Liver (tissue), 8 donors: ENCODE measurements at regions not wholly inside any gene's neighbourhood (a gene's known extent, or its start where the extent isn't known, plus 50 kb on each side); places are given as distances from the start of the nearest gene placed in this dataset.

Experiments
- DNase-seq: peaks from one replicate; pipeline ENCODE4 v3.0.0-alpha.2; 2017; ENCODE audit warnings: low spot score
- H3K27ac ChIP-seq, 2 donors: one replicate each; pipeline ENCODE4 v1.7.0; 2013; ENCODE audit warnings: inconsistent platforms in 2 of 2, low read length in 2 of 2, control low read depth in 1 of 2, low read depth in 1 of 2, mild to moderate bottlenecking in 1 of 2
- H3K27me3 ChIP-seq, 4 donors: one replicate each; pipeline versions ENCODE4 v1.6.1 to v1.7.0; 2013; ENCODE audit warnings: low read length in 3 of 4, inconsistent platforms in 1 of 4, mild to moderate bottlenecking in 1 of 4, moderate library complexity in 1 of 4; ENCODE audit not compliant: control insufficient read depth in 4 of 4, insufficient read depth in 4 of 4
- H3K36me3 ChIP-seq, 4 donors: one replicate each; pipeline versions ENCODE4 v1.6.1 to v1.7.0; 2013; ENCODE audit warnings: low read length in 3 of 4, mild to moderate bottlenecking in 3 of 4, low read depth in 1 of 4, moderate library complexity in 1 of 4; ENCODE audit not compliant: control insufficient read depth in 4 of 4, insufficient read depth in 3 of 4
- H3K4me1 ChIP-seq, 4 donors: one replicate each; pipeline versions ENCODE4 v1.6.1 to v1.7.0; 2013; ENCODE audit warnings: low read length in 3 of 4, mild to moderate bottlenecking in 3 of 4, moderate library complexity in 1 of 4; ENCODE audit not compliant: control insufficient read depth in 4 of 4, insufficient read depth in 4 of 4
- H3K4me3 ChIP-seq, 3 donors: one replicate each; pipeline versions ENCODE4 v1.6.1 to v1.7.0; 2013; ENCODE audit warnings: low read length in 3 of 3, control low read depth in 1 of 3, low read depth in 1 of 3, mild to moderate bottlenecking in 1 of 3
- H3K9ac ChIP-seq, 2 donors: one replicate each; pipeline ENCODE4 v1.7.0; 2013; ENCODE audit warnings: low read length in 2 of 2, mild to moderate bottlenecking in 2 of 2, moderate library complexity in 2 of 2, control low read depth in 1 of 2, low read depth in 1 of 2
- H3K9me3 ChIP-seq, 4 donors: one replicate each; pipeline versions ENCODE4 v1.6.1 to v1.7.0; 2013; ENCODE audit warnings: low read length in 3 of 4; ENCODE audit not compliant: control insufficient read depth in 4 of 4
- EGR1 ChIP-seq, 2 donors: IDR thresholded peaks; 2 replicates each; pipeline ENCODE4 v1.6.1; 2016 to 2018; ENCODE audit warnings: antibody characterized with exemption in 2 of 2, low read depth in 2 of 2
- FOXA1 ChIP-seq: IDR thresholded peaks from 2 replicates; pipeline ENCODE4 v1.6.1; 2016; ENCODE audit warnings: antibody characterized with exemption
- FOXA2 ChIP-seq: IDR thresholded peaks from 2 replicates; pipeline ENCODE4 v1.6.1; 2016; ENCODE audit warnings: antibody characterized with exemption
- GABPA ChIP-seq, 2 donors: IDR thresholded peaks in 1 of 2; conservative IDR thresholded peaks in 1 of 2; 2 replicates each; pipeline ENCODE4 v1.6.1; 2016; ENCODE audit warnings: antibody characterized with exemption in 2 of 2, mild to moderate bottlenecking in 1 of 2, moderate library complexity in 1 of 2
- HNF4A ChIP-seq, 2 donors: conservative IDR thresholded peaks; 2 replicates each; pipeline ENCODE4 v1.6.1; 2016; ENCODE audit warnings: antibody characterized with exemption in 2 of 2, mild to moderate bottlenecking in 2 of 2
- HNF4G ChIP-seq: IDR thresholded peaks from 2 replicates; pipeline ENCODE4 v1.6.1; 2016; ENCODE audit warnings: antibody characterized with exemption
- JUND ChIP-seq, 2 donors: IDR thresholded peaks; 2 replicates each; pipeline ENCODE4 v1.6.1; 2016; ENCODE audit warnings: antibody characterized with exemption in 2 of 2
- NR2F2 ChIP-seq: IDR thresholded peaks from 2 replicates; pipeline ENCODE4 v1.6.1; 2016; ENCODE audit warnings: antibody characterized with exemption
- RAD21 ChIP-seq, 2 donors: IDR thresholded peaks; 2 replicates each; pipeline ENCODE4 v1.6.1; 2016; ENCODE audit warnings: antibody characterized with exemption in 2 of 2, mild to moderate bottlenecking in 2 of 2
- RXRA ChIP-seq, 2 donors: IDR thresholded peaks; 2 replicates each; pipeline ENCODE4 v1.6.1; 2017 to 2018; ENCODE audit warnings: antibody characterized with exemption in 2 of 2, mild to moderate bottlenecking in 1 of 2
- SP1 ChIP-seq: IDR thresholded peaks from 2 replicates; pipeline ENCODE4 v1.6.1; 2018; ENCODE audit warnings: antibody characterized with exemption, mild to moderate bottlenecking
- TAF1 ChIP-seq: conservative IDR thresholded peaks from 2 replicates; pipeline ENCODE4 v1.6.1; 2016; ENCODE audit warnings: antibody characterized with exemption, mild to moderate bottlenecking
- YY1 ChIP-seq: IDR thresholded peaks from 2 replicates; pipeline ENCODE4 v1.6.1; 2016; ENCODE audit warnings: antibody characterized with exemption, mild to moderate bottlenecking
- WGBS: extraction: QIAGEN DNeasy Blood & Tissue Kit; methylation state at CpG from one replicate; pipeline ENCODE4 v1.1.7; 2013; 5-methylcytosine and 5-hydroxymethylcytosine counted together
- TF ChIP-seq, protein P1 (sequence below): fragments of 150-350 bp; IDR thresholded peaks from 2 replicates; pipeline ENCODE4 v1.5.1; 2017; ENCODE audit warnings: improper control_type of control experiment, low read depth, low read length; ENCODE audit not compliant: missing input control
- TF ChIP-seq, protein P2 (sequence below): IDR thresholded peaks from 2 replicates; pipeline ENCODE4 v1.6.1; 2016; ENCODE audit warnings: antibody characterized with exemption
- TF ChIP-seq, protein P3 (sequence below): IDR thresholded peaks from 2 replicates; pipeline ENCODE4 v1.6.1; 2016; ENCODE audit warnings: antibody characterized with exemption, mild to moderate bottlenecking
- TF ChIP-seq, protein P4 (sequence below): IDR thresholded peaks from 2 replicates; pipeline ENCODE4 v1.6.1; 2016; ENCODE audit warnings: antibody characterized with exemption
- TF ChIP-seq, protein P5 (sequence below): IDR thresholded peaks from 2 replicates; pipeline ENCODE4 v1.6.1; 2016; ENCODE audit warnings: antibody characterized with exemption
- donor health status: healthy.
- donor health status: healthy.
- donor health status: healthy.
- donor health status: healthy.
- donor health status: healthy.

DNA sequence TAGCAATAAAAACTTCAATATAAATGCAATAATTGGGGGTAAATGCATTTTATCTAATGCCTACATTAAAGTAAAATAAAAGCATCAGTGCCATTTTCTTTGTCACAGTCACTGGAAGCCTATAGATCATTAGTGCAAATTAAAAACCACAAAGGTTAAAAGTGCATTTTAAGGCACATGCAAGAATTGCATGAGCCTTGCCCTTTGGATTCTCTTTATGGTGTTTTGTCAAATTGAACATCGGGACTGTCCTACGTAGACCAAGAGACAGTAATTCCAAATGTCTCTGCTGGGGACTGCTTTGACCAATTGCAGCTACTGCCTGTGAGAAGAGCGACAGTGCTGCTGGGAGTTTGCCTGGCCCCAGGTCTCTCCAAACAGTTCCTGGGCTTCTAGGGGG is 130.3 kb upstream of the SATB2 start:
- DNase-seq: no peak
- peaks cover 0 to 1% (median 0%) of the 10 kb centered on the region in 4 donors for H3K4me1 ChIP-seq
- no peaks in the 10 kb centered on the region for H3K36me3 ChIP-seq
- H3K4me3 ChIP-seq: no peak overlapping the region
- no peaks in the 10 kb centered on the region for H3K9me3 ChIP-seq
- H3K27me3 ChIP-seq: no peaks in the 10 kb centered on the region
- TF ChIP-seq JUND (IDR thresholded peaks at IDR 0.05) (no peak), HNF4G (no peak), RXRA (IDR thresholded peaks at IDR 0.05) (no peak), YY1 (no peak), TAF1 (no peak)
- TF ChIP-seq, protein P1, sequence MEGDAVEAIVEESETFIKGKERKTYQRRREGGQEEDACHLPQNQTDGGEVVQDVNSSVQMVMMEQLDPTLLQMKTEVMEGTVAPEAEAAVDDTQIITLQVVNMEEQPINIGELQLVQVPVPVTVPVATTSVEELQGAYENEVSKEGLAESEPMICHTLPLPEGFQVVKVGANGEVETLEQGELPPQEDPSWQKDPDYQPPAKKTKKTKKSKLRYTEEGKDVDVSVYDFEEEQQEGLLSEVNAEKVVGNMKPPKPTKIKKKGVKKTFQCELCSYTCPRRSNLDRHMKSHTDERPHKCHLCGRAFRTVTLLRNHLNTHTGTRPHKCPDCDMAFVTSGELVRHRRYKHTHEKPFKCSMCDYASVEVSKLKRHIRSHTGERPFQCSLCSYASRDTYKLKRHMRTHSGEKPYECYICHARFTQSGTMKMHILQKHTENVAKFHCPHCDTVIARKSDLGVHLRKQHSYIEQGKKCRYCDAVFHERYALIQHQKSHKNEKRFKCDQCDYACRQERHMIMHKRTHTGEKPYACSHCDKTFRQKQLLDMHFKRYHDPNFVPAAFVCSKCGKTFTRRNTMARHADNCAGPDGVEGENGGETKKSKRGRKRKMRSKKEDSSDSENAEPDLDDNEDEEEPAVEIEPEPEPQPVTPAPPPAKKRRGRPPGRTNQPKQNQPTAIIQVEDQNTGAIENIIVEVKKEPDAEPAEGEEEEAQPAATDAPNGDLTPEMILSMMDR: no peak
- TF ChIP-seq, protein P2, sequence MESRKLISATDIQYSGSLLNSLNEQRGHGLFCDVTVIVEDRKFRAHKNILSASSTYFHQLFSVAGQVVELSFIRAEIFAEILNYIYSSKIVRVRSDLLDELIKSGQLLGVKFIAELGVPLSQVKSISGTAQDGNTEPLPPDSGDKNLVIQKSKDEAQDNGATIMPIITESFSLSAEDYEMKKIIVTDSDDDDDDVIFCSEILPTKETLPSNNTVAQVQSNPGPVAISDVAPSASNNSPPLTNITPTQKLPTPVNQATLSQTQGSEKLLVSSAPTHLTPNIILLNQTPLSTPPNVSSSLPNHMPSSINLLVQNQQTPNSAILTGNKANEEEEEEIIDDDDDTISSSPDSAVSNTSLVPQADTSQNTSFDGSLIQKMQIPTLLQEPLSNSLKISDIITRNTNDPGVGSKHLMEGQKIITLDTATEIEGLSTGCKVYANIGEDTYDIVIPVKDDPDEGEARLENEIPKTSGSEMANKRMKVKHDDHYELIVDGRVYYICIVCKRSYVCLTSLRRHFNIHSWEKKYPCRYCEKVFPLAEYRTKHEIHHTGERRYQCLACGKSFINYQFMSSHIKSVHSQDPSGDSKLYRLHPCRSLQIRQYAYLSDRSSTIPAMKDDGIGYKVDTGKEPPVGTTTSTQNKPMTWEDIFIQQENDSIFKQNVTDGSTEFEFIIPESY: no peak
- no peak overlapping the region for H3K9ac ChIP-seq
- no peak overlapping the region for H3K27ac ChIP-seq
- WGBS: 58% methylated on average over 3 of the region's 3 CpGs

DNA sequence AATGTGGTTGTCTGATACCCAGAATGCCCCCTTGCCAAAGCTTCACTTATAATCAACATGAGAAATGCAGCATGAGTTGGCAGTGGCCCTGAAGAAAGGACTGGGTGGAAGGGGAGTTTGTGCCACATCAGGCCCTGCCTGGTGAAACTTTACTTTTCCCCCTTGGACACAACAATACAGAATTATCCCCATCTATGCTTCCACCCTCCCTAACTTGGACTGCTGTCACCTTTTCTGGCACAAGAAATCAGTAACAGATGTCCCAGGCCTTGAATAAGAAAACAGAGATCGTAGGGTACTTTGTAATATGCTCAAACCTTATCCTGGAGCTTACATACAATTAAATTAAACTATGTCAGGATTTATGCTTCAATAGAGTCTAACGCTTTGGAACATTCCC is 128.9 kb upstream of the SATB2 start:
- Histone ChIP-seq H3K9ac (no peak overlapping the region), H3K27ac (no peak overlapping the region), H3K4me3 (no peak overlapping the region), H3K36me3 (no peaks in the 10 kb centered on the region), H3K9me3 (no peaks in the 10 kb centered on the region), H3K4me1 (no peaks in the 10 kb centered on the region), H3K27me3 (no peaks in the 10 kb centered on the region)
- DNase-seq: no peak
- WGBS: 93% methylated on average over 2 of the region's 2 CpGs
- TF ChIP-seq SP1 (no peak), HNF4G (no peak), FOXA2 (no peak), EGR1 (IDR thresholded peaks at IDR 0.05; ENCODE audit: low read depth in 2 of 2) (no peak), RXRA (IDR thresholded peaks at IDR 0.05) (no peak), NR2F2 (no peak), HNF4A (conservative IDR thresholded peaks at IDR 0.05) (no peak), GABPA (IDR thresholded peaks at IDR 0.05 in 1 of 2, conservative IDR thresholded peaks at IDR 0.05 in 1 of 2) (no peak), RAD21 (IDR thresholded peaks at IDR 0.05) (no peak), YY1 (no peak), FOXA1 (no peak)
- TF ChIP-seq, protein P1: no peak
- TF ChIP-seq, protein P3, sequence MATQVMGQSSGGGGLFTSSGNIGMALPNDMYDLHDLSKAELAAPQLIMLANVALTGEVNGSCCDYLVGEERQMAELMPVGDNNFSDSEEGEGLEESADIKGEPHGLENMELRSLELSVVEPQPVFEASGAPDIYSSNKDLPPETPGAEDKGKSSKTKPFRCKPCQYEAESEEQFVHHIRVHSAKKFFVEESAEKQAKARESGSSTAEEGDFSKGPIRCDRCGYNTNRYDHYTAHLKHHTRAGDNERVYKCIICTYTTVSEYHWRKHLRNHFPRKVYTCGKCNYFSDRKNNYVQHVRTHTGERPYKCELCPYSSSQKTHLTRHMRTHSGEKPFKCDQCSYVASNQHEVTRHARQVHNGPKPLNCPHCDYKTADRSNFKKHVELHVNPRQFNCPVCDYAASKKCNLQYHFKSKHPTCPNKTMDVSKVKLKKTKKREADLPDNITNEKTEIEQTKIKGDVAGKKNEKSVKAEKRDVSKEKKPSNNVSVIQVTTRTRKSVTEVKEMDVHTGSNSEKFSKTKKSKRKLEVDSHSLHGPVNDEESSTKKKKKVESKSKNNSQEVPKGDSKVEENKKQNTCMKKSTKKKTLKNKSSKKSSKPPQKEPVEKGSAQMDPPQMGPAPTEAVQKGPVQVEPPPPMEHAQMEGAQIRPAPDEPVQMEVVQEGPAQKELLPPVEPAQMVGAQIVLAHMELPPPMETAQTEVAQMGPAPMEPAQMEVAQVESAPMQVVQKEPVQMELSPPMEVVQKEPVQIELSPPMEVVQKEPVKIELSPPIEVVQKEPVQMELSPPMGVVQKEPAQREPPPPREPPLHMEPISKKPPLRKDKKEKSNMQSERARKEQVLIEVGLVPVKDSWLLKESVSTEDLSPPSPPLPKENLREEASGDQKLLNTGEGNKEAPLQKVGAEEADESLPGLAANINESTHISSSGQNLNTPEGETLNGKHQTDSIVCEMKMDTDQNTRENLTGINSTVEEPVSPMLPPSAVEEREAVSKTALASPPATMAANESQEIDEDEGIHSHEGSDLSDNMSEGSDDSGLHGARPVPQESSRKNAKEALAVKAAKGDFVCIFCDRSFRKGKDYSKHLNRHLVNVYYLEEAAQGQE: no peak
- TF ChIP-seq, protein P4, sequence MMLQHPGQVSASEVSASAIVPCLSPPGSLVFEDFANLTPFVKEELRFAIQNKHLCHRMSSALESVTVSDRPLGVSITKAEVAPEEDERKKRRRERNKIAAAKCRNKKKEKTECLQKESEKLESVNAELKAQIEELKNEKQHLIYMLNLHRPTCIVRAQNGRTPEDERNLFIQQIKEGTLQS: no peak
- TF ChIP-seq, protein P5, sequence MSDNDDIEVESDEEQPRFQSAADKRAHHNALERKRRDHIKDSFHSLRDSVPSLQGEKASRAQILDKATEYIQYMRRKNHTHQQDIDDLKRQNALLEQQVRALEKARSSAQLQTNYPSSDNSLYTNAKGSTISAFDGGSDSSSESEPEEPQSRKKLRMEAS: no peak
- TF ChIP-seq, protein P2: no peak
